H9 (cell line): ENCODE measurements at regions not wholly inside any gene's neighbourhood (a gene's known extent, or its start where the extent isn't known, plus 50 kb on each side); places are given as distances from the start of the nearest gene placed in this dataset.
"Not testable (repeated sequence)": the region's sequence is repeated elsewhere in the genome, so short reads cannot be mapped to it uniquely, and the experiment has no call there.

Experiments used
- DNase-seq: peaks from one replicate; pipeline ENCODE4 v3.0.0-alpha.2; 2017
- H2AFZ ChIP-seq: one replicate; pipeline ENCODE4 v1.6.1; 2013; ENCODE audit warnings: mild to moderate bottlenecking, low read length, control low read depth, moderate library complexity
- H2AK5ac ChIP-seq: 2 replicates; pipeline ENCODE4 v1.6.1; 2013; ENCODE audit warnings: low read length, control low read depth, mixed read lengths; ENCODE audit not compliant: insufficient read length
- H2BK120ac ChIP-seq: one replicate; pipeline ENCODE4 v1.6.1; 2013; ENCODE audit warnings: low read depth, mild to moderate bottlenecking, low read length, control low read depth, inconsistent platforms; ENCODE audit not compliant: poor library complexity, severe bottlenecking
- H2BK12ac ChIP-seq: 2 replicates; pipeline ENCODE4 v1.6.1; 2013; ENCODE audit warnings: low read length, control low read depth, mixed read lengths, low read depth; ENCODE audit not compliant: insufficient read length
- H2BK15ac ChIP-seq: 2 replicates; pipeline ENCODE4 v1.6.1; 2013; ENCODE audit warnings: low read depth, low read length, control low read depth
- H2BK20ac ChIP-seq: one replicate; pipeline ENCODE4 v1.6.1; 2013; ENCODE audit warnings: low read depth, mild to moderate bottlenecking, low read length, control low read depth, inconsistent platforms; ENCODE audit not compliant: poor library complexity, severe bottlenecking
- H2BK5ac ChIP-seq: 2 replicates; pipeline ENCODE4 v1.6.1; 2013; ENCODE audit warnings: low read length, control low read depth, mixed read lengths; ENCODE audit not compliant: insufficient read length
- H3K14ac ChIP-seq: 2 replicates; pipeline ENCODE4 v1.6.1; 2013; ENCODE audit warnings: low read length, control low read depth; ENCODE audit not compliant: insufficient read depth
- H3K18ac ChIP-seq: 2 replicates; pipeline ENCODE4 v1.6.1; 2013; ENCODE audit warnings: low read depth, mild to moderate bottlenecking, mixed read lengths, low read length, control low read depth; ENCODE audit not compliant: insufficient read length
- H3K23ac ChIP-seq: 2 replicates; pipeline ENCODE4 v1.6.1; 2013; ENCODE audit warnings: low read length, control low read depth, mixed read lengths, low read depth; ENCODE audit not compliant: insufficient read length
- H3K23me2 ChIP-seq: 2 replicates; pipeline ENCODE4 v1.6.1; 2013; ENCODE audit warnings: low read depth, mild to moderate bottlenecking, mixed read lengths, low read length, control low read depth; ENCODE audit not compliant: insufficient read length, poor library complexity, severe bottlenecking
- H3K27ac ChIP-seq: 2 replicates; pipeline ENCODE4 v1.5.1; 2013; ENCODE audit warnings: low read length, control low read depth, mixed read lengths, low read depth; ENCODE audit not compliant: insufficient read length
- H3K27me3 ChIP-seq: 2 replicates; pipeline ENCODE4 v1.6.1; 2013; ENCODE audit warnings: low read length, control low read depth, inconsistent platforms; ENCODE audit not compliant: insufficient read depth
- H3K4ac ChIP-seq: 2 replicates; pipeline ENCODE4 v1.6.1; 2013; ENCODE audit warnings: low read depth, mild to moderate bottlenecking, control low read depth, inconsistent platforms, low read length, moderate library complexity
- H3K4me1 ChIP-seq: 2 replicates; pipeline ENCODE4 v1.6.1; 2013; ENCODE audit warnings: low read length, control low read depth, inconsistent platforms; ENCODE audit not compliant: insufficient read depth
- H3K4me2 ChIP-seq: 2 replicates; pipeline ENCODE4 v1.6.1; 2013; ENCODE audit warnings: low read length, control low read depth, mixed read lengths; ENCODE audit not compliant: insufficient read length, insufficient read depth
- H3K56ac ChIP-seq: 2 replicates; pipeline ENCODE4 v1.6.1; 2013; ENCODE audit warnings: low read depth, mild to moderate bottlenecking, mixed read lengths, low read length, control low read depth; ENCODE audit not compliant: insufficient read length
- H3K79me1 ChIP-seq: 2 replicates; pipeline ENCODE4 v1.6.1; 2013; ENCODE audit warnings: low read depth, mild to moderate bottlenecking, moderate library complexity, low read length, control low read depth, inconsistent platforms; ENCODE audit not compliant: insufficient read depth, poor library complexity, severe bottlenecking
- H3K79me2 ChIP-seq: 2 replicates; pipeline ENCODE4 v1.6.1; 2013; ENCODE audit warnings: low read length, control low read depth, inconsistent platforms; ENCODE audit not compliant: insufficient read depth
- H3K9ac ChIP-seq: 2 replicates; pipeline ENCODE4 v1.6.1; 2013; ENCODE audit warnings: low read length, control low read depth, mixed read lengths; ENCODE audit not compliant: insufficient read length; ENCODE audit errors: extremely low read depth
- H3K9me3 ChIP-seq: one replicate; pipeline ENCODE4 v1.6.1; 2013; ENCODE audit warnings: low read depth, low read length, inconsistent platforms; ENCODE audit not compliant: control insufficient read depth
- H3T11ph ChIP-seq: one replicate; pipeline ENCODE4 v1.6.1; 2013; ENCODE audit warnings: mild to moderate bottlenecking, low read length, control low read depth, inconsistent platforms
- H4K20me1 ChIP-seq: one replicate; pipeline ENCODE4 v1.6.1; 2013; ENCODE audit not compliant: control insufficient read depth, insufficient read length, insufficient read depth
- H4K5ac ChIP-seq: 2 replicates; pipeline ENCODE4 v1.6.1; 2013; ENCODE audit warnings: low read depth, mild to moderate bottlenecking, mixed read lengths, low read length, control low read depth; ENCODE audit not compliant: insufficient read length
- H4K8ac ChIP-seq: replicated peaks from 2 replicates; pipeline ENCODE4 v1.6.1; 2013; ENCODE audit warnings: low read length, control low read depth, mixed read lengths, low read depth; ENCODE audit not compliant: insufficient read length
- H4K91ac ChIP-seq: 2 replicates; pipeline ENCODE4 v1.6.1; 2013; ENCODE audit warnings: low read depth, mild to moderate bottlenecking, moderate library complexity, mixed read lengths, low read length, control low read depth; ENCODE audit not compliant: insufficient read length
- H3K27ac Mint-ChIP-seq, 3 experiments: 2 replicates in 2 of 3; 3 replicates in 1 of 3; pipeline ENCODE4 v1.8.0; 2020 to 2021; ENCODE audit warnings: mixed read lengths in 3 of 3, mild to moderate bottlenecking in 1 of 3, moderate library complexity in 1 of 3
- H3K27me3 Mint-ChIP-seq: 2 replicates; pipeline ENCODE4 v1.8.0; 2021; ENCODE audit warnings: low read depth, mild to moderate bottlenecking, moderate library complexity, mixed read lengths
- H3K36me3 Mint-ChIP-seq, 3 experiments: 2 replicates in 2 of 3; 3 replicates in 1 of 3; pipeline ENCODE4 v1.8.0; 2020 to 2021; ENCODE audit warnings: low read depth in 3 of 3, mixed read lengths in 3 of 3; ENCODE audit not compliant: insufficient read depth in 1 of 3
- H3K4me1 Mint-ChIP-seq, 2 experiments: 2 replicates each; pipeline ENCODE4 v1.8.0; 2020; ENCODE audit warnings: mixed read lengths in 2 of 2
- H3K4me3 Mint-ChIP-seq, 2 experiments: 2 replicates in 1 of 2; 3 replicates in 1 of 2; pipeline ENCODE4 v1.8.0; 2020 to 2021; ENCODE audit warnings: mild to moderate bottlenecking in 2 of 2, mixed read lengths in 2 of 2, moderate library complexity in 1 of 2
- H3K9me3 Mint-ChIP-seq, 2 experiments: 2 replicates in 1 of 2; 3 replicates in 1 of 2; pipeline ENCODE4 v1.8.0; 2020; ENCODE audit warnings: mild to moderate bottlenecking in 2 of 2, mixed read lengths in 2 of 2, moderate library complexity in 1 of 2
- CTCF ChIP-seq: fragments of 200-600 bp; sonication (generic); conservative IDR thresholded peaks from 3 replicates; pipeline ENCODE4 v1.8.0; 2021; ENCODE audit warnings: antibody characterized with exemption, mild to moderate bottlenecking
- WGBS: extraction: QIAGEN DNeasy Blood & Tissue Kit; methylation state at CpG from one replicate; pipeline ENCODE4 v1.1.7; 2013; ENCODE audit warnings: missing lambda C conversion rate, low lambda C conversion rate, mixed read lengths; ENCODE audit not compliant: insufficient read length; ENCODE audit errors: extremely low coverage; 5-methylcytosine and 5-hydroxymethylcytosine counted together

GRCh38 chr21:28581976-28582375 lies 410.7 kb downstream of the LTN1 start:
- H3K9me3 Mint-ChIP-seq = peaks cover 17 to 19% of the 10 kb centered on the region in 2 experiments; a peak in 4 of 5 replicates
- Histone ChIP-seq H3K4me2 (no peak overlapping the region), H3K79me2 (no peaks in the 10 kb centered on the region), H2AFZ (no peak overlapping the region), H3K27me3 (no peaks in the 10 kb centered on the region; the same call in 1 of the 2 replicates), H2AK5ac (no peak overlapping the region), H2BK12ac (no peak overlapping the region), H3K27ac (no peak overlapping the region), H3K4me1 (peaks cover 4% of the 10 kb centered on the region; the same call in 1 of the 2 replicates), H4K20me1 (no peaks in the 10 kb centered on the region), H2BK15ac (no peak overlapping the region), H3T11ph (no peak overlapping the region), H3K18ac (no peak overlapping the region), H3K14ac (no peak overlapping the region), H3K9ac (no peak overlapping the region), H4K5ac (no peak overlapping the region), H3K56ac (no peak overlapping the region), H3K79me1 (no peaks in the 10 kb centered on the region), H2BK120ac (no peak overlapping the region), H4K8ac (no peak overlapping the region), H3K9me3 (no peaks in the 10 kb centered on the region), H3K23ac (no peak overlapping the region), H3K23me2 (no peaks in the 10 kb centered on the region), H2BK5ac (no peak overlapping the region), H2BK20ac (no peak overlapping the region), H3K4ac (no peak overlapping the region), H4K91ac (no peak overlapping the region)
- H3K27ac Mint-ChIP-seq = no peak overlapping the region
- no peak overlapping the region for H3K4me3 Mint-ChIP-seq
- peaks cover 22 to 26% of the 10 kb centered on the region in 2 experiments for H3K4me1 Mint-ChIP-seq
- no peaks in the 10 kb centered on the region for H3K27me3 Mint-ChIP-seq
- peaks cover 2 to 15% (median 7%) of the 10 kb centered on the region in 3 experiments; a peak in 6 of 7 replicates for H3K36me3 Mint-ChIP-seq
- WGBS = no CpG with 5 or more reads among the region's 2 CpGs
- no peak for TF ChIP-seq CTCF
- no peak for DNase-seq

GRCh38 chr21:28581311-28581731 lies 411.4 kb downstream of the LTN1 start:
- DNase-seq, H4K5ac ChIP-seq, H2BK12ac ChIP-seq, H3K27me3 ChIP-seq, H3K4ac ChIP-seq, H4K91ac ChIP-seq, H3K27me3 Mint-ChIP-seq, H4K8ac ChIP-seq, H3K23ac ChIP-seq, H3K4me1 ChIP-seq, H2AFZ ChIP-seq, H3K56ac ChIP-seq, H3K9me3 ChIP-seq, H2BK120ac ChIP-seq, H2AK5ac ChIP-seq, H2BK5ac ChIP-seq, H3T11ph ChIP-seq, H3K14ac ChIP-seq, H2BK15ac ChIP-seq, H3K18ac ChIP-seq, H3K23me2 ChIP-seq, H3K4me3 Mint-ChIP-seq, H2BK20ac ChIP-seq, H3K79me1 ChIP-seq, H3K9ac ChIP-seq, H4K20me1 ChIP-seq, H3K4me2 ChIP-seq, H3K27ac ChIP-seq, H3K79me2 ChIP-seq: not testable (repeated sequence)
- peak overlapping the region in 2 of 3 experiments; percentile 44 to 54; a peak in 1 of 7 replicates for H3K27ac Mint-ChIP-seq
- WGBS = no CpG with 5 or more reads among the region's 5 CpGs
- peaks cover 17% of the 10 kb centered on the region in 2 experiments; a peak in 4 of 5 replicates for H3K9me3 Mint-ChIP-seq
- peaks cover 4 to 15% (median 5%) of the 10 kb centered on the region in 3 experiments; a peak in 6 of 7 replicates for H3K36me3 Mint-ChIP-seq
- H3K4me1 Mint-ChIP-seq = peaks cover 18 to 22% of the 10 kb centered on the region in 2 experiments
